ENCODE measurements at regions not wholly inside any gene's neighbourhood (a gene's known extent, or its start where the extent isn't known, plus 50 kb on each side); places are given as distances from the start of the nearest gene placed in this dataset.

- Histone ChIP-seq H2BK20ac (ENCODE audit: low read length) (peak overlapping the region; percentile 95; the same call in 1 of the 2 replicates), H3K56ac (replicated peaks; ENCODE audit: insufficient read length, low read depth, low read length) (peak overlapping the region; percentile 50), H2BK120ac (replicated peaks; ENCODE audit: low read depth, low read length) (peak overlapping the region; percentile 2), H4K5ac (ENCODE audit: insufficient read length, low read depth, low read length) (peak overlapping the region; percentile 93), H3K18ac (ENCODE audit: extremely low read depth, low read length) (peak overlapping the region; percentile 99), H2BK5ac (ENCODE audit: low read depth, low read length) (peak overlapping the region; percentile 96), H3K79me1 (ENCODE audit: low read depth, low read length) (no peaks in the 10 kb centered on the region), H2BK15ac (ENCODE audit: low read length) (0 out of 2 replicates have a peak overlapping the region, but pooled peaks have one; percentile 94), H3K27me3 (replicated peaks in 1 of 4; ENCODE audit: control insufficient read depth in 3 of 4, extremely low read depth in 1 of 4, insufficient read depth in 3 of 4, low read length in 3 of 4) (peaks cover 0 to 15% (median 13%) of the 10 kb centered on the region in 4 experiments; a peak in 6 of 7 replicates), H4K20me1 (replicated peaks in 1 of 2; ENCODE audit: control insufficient read depth in 1 of 2, insufficient read depth in 2 of 2, low read length in 2 of 2) (no peaks in the 10 kb centered on the region), H3K79me2 (ENCODE audit: control insufficient read depth in 1 of 2, insufficient read depth in 2 of 2, low read length in 2 of 2) (no peaks in the 10 kb centered on the region), H3K9me3 (ENCODE audit: insufficient read depth in 2 of 2, low read depth in 1 of 2, low read length in 1 of 2) (no peaks in the 10 kb centered on the region), H3K23me2 (ENCODE audit: low read depth, low read length) (peaks cover 16% of the 10 kb centered on the region), H2AK5ac (ENCODE audit: low read depth, low read length) (peak overlapping the region; percentile 76; the same call in 1 of the 2 replicates), H3K9ac (replicated peaks in 1 of 4; ENCODE audit: extremely low read depth in 1 of 4, low read depth in 3 of 4, low read length in 3 of 4) (peak overlapping the region in 2 of 4 experiments; percentile 51; a peak in 5 of 7 replicates), H3K4me3 (ENCODE audit: extremely low read depth in 1 of 4, insufficient read depth in 2 of 4, low read depth in 3 of 4, low read length in 4 of 4) (peak overlapping the region; percentile 39 to 66 (median 52)), H3K14ac (ENCODE audit: insufficient read length) (no peak overlapping the region), H2AFZ (ENCODE audit: low read length) (no peak overlapping the region), H3K4me1 (replicated peaks in 1 of 4; ENCODE audit: control insufficient read depth in 3 of 4, insufficient read depth in 4 of 4, low read length in 3 of 4) (peaks cover 3 to 43% (median 32%) of the 10 kb centered on the region in 4 experiments), H4K8ac (ENCODE audit: extremely low read depth, insufficient read depth, low read length) (peak overlapping the region; percentile 89; the same call in 1 of the 2 replicates), H2BK12ac (ENCODE audit: low read depth, low read length) (peak overlapping the region; percentile 99), H3K4me2 (ENCODE audit: insufficient read depth in 1 of 2, low read depth in 2 of 2, low read length in 2 of 2) (peak overlapping the region; percentile 86 to 94), H4K91ac (replicated peaks; ENCODE audit: insufficient read length, low read length) (peak overlapping the region; percentile 32), H3K4ac (replicated peaks; ENCODE audit: insufficient read length, low read depth, low read length) (peak overlapping the region; percentile 57), H3K23ac (ENCODE audit: insufficient read length) (no peak overlapping the region), H3K36me3 (ENCODE audit: control insufficient read depth in 2 of 4, insufficient read depth in 4 of 4, low read length in 3 of 4) (no peaks in the 10 kb centered on the region), H3K27ac (ENCODE audit: low read depth, low read length) (peak overlapping the region; percentile 30; the same call in 1 of the 2 replicates)
- DNase-seq (ENCODE audit: low read depth in 1 of 2, low spot score in 2 of 2) (peak; percentile 73 to 95), FAIRE-seq (no peak)
- 0% methylated on average over 7 of the region's 43 CpGs; no CpG with 5 or more reads in 1 of the 2 experiments for WGBS, 2 experiments (ENCODE audit: extremely low coverage in 1 of 2, insufficient coverage in 1 of 2, insufficient read length in 1 of 2, insufficient replicate concordance in 2 of 2, low coverage in 1 of 2, low lambda C conversion rate in 2 of 2, missing lambda C conversion rate in 1 of 2)
- CTCF ChIA-PET (ENCODE audit: partially characterized antibody): interaction anchor here (0.7 to 3.0 kb wide), 16 partner anchors 10 to 365 kb away, joined by 3 to 14 read pairs (median 4); no protein-coding TSS in a partner anchor
- POLR2A ChIA-PET (ENCODE audit: partially characterized antibody): interaction anchor here (0.9 to 6.7 kb wide), 17 partner anchors 10 to 324 kb away, joined by 3 to 45 read pairs (median 5); partner anchors contain the start of gene IER5L
- TF ChIP-seq JUND (IDR thresholded peaks at IDR 0.05; ENCODE audit: low read length): 0 out of 2 replicates have a peak, but pooled peaks have one; percentile 6
- TF ChIP-seq SP4 (IDR thresholded peaks at IDR 0.05; ENCODE audit: low read length): no peak
- peak; percentile 60 for TF ChIP-seq KDM4A (IDR thresholded peaks at IDR 0.05; ENCODE audit: low read depth, low read length, severe bottlenecking)
- TF ChIP-seq MAFK (IDR thresholded peaks at IDR 0.05; ENCODE audit: low read depth, low read length): no peak; the same call in 1 of the 2 replicates
- peak; percentile 65 for TF ChIP-seq E2F6 (IDR thresholded peaks at IDR 0.05)
- peak; percentile 25 for TF ChIP-seq TAF7 (optimal IDR thresholded peaks at IDR 0.05; ENCODE audit: borderline replicate concordance, low read depth, low read length)
- no peak; the same call in 1 of the 2 replicates for TF ChIP-seq TAF1 (IDR thresholded peaks at IDR 0.05; ENCODE audit: low read depth, low read length)
- TF ChIP-seq POLR2A (IDR thresholded peaks at IDR 0.05; ENCODE audit: control extremely low read depth in 1 of 2, low read depth in 2 of 2, low read length in 2 of 2): no peak
- peak in 1 of 2 experiments; percentile 40; a peak in 2 of 4 replicates for TF ChIP-seq RAD21 (IDR thresholded peaks at IDR 0.05 in 1 of 2, conservative IDR thresholded peaks at IDR 0.05 in 1 of 2; ENCODE audit: low read depth in 2 of 2, low read length in 2 of 2)
- TF ChIP-seq MAX (IDR thresholded peaks at IDR 0.05): peak; percentile 68
- TF ChIP-seq TBP (IDR thresholded peaks at IDR 0.05; ENCODE audit: low read depth, low read length): no peak
These were observed 124.4 kb downstream of the C9orf50 start for GRCh38 chr9:129496473-129497004.
